GM12878 (cell line): ENCODE measurements at regions not wholly inside any gene's neighbourhood (a gene's known extent, or its start where the extent isn't known, plus 50 kb on each side); places are given as distances from the start of the nearest gene placed in this dataset.

ENCODE experiments used
- ATAC-seq: fragments of 200-7000 bp; cut with Tn5 transposase; 3 replicates; pipeline ENCODE4 v1.9.1; 2020; ENCODE audit warnings: mild to moderate bottlenecking, moderate library complexity
- BruUV-seq: library from RNA; stranded (reverse); fragments of 400-500 nt; replicated peaks from 2 replicates; lab custom pipeline; 2021; lab: Mats Ljungman, UMichigan
- CTCF ChIA-PET: fragments of 300-600 bp; sonication (Branson Sonifier 250); formaldehyde crosslinking; extraction: SDS; loops from one replicate; lab custom pipeline; 2021; ENCODE audit warnings: inconsistent platforms; lab: Yijun Ruan, JAX
- POLR2A ChIA-PET: fragments of 350-600 bp; formaldehyde crosslinking; extraction: SDS; loops from one replicate; lab custom pipeline; 2021; ENCODE audit warnings: inconsistent platforms; lab: Charles Lee
- RAD21 ChIA-PET: fragments of 300-600 bp; sonication (Branson Sonifier 250); formaldehyde crosslinking; loops from one replicate; lab custom pipeline; 2023; ENCODE audit warnings: antibody characterized with exemption; ENCODE audit not compliant: unreplicated experiment; lab: Charles Lee
- SMC1A ChIA-PET: fragments of 300-600 bp; sonication (Branson Sonifier 250); formaldehyde crosslinking; loops from one replicate; lab custom pipeline; 2023; ENCODE audit not compliant: unreplicated experiment, uncharacterized antibody; lab: Charles Lee
- DNase-seq: peaks from one replicate; pipeline ENCODE4 v3.0.0-alpha.2; 2011; ENCODE audit warnings: low read depth, low spot score
- FAIRE-seq: peaks from 3 replicates; lab custom pipeline; 2011; peaks lifted over from hg19 to GRCh38; lab: Jason Lieb, UNC
- H2AFZ ChIP-seq: 2 replicates; pipeline ENCODE4 v1.6.0; 2011; ENCODE audit warnings: low read depth, low read length, control low read depth; ENCODE audit not compliant: control insufficient read depth
- H3K27ac ChIP-seq: 2 replicates; pipeline ENCODE4 v1.5.1; 2011; ENCODE audit warnings: control low read depth; ENCODE audit not compliant: control insufficient read depth, insufficient read depth
- H3K27me3 ChIP-seq, 2 experiments: replicated peaks in 1 of 2; 2 replicates each; pipeline versions ENCODE4 v1.6.0 to v1.6.1; 2011; ENCODE audit warnings: low read length in 1 of 2; ENCODE audit not compliant: control insufficient read depth in 2 of 2, insufficient read depth in 2 of 2
- H3K36me3 ChIP-seq, 2 experiments: 2 replicates each; pipeline ENCODE4 v1.5.1; 2011; ENCODE audit warnings: low read length in 1 of 2; ENCODE audit not compliant: control insufficient read depth in 2 of 2, insufficient read depth in 2 of 2
- H3K4me1 ChIP-seq: 2 replicates; pipeline ENCODE4 v1.6.1; 2011; ENCODE audit warnings: mild to moderate bottlenecking, low read length, moderate library complexity, mixed read lengths; ENCODE audit not compliant: control insufficient read depth, insufficient read depth
- H3K4me2 ChIP-seq: 2 replicates; pipeline ENCODE4 v1.6.0; 2011; ENCODE audit warnings: control low read depth; ENCODE audit not compliant: control insufficient read depth, insufficient read depth
- H3K4me3 ChIP-seq: fragments of 200-600 bp; sonication (generic); 2 replicates; pipeline ENCODE4 v1.5.1; 2016
- H3K79me2 ChIP-seq: 2 replicates; pipeline ENCODE4 v1.6.0; 2011; ENCODE audit warnings: low read length; ENCODE audit not compliant: control insufficient read depth, insufficient read depth
- H3K9ac ChIP-seq: 2 replicates; pipeline ENCODE4 v1.8.0; 2011; ENCODE audit warnings: low read length, control low read depth, mixed read lengths; ENCODE audit not compliant: control insufficient read depth, insufficient read depth
- H3K9me3 ChIP-seq: replicated peaks from 3 replicates; pipeline ENCODE4 v1.5.1; 2011; ENCODE audit warnings: mild to moderate bottlenecking, low read length; ENCODE audit not compliant: control insufficient read depth, insufficient read depth
- H4K20me1 ChIP-seq: 2 replicates; pipeline ENCODE4 v1.6.0; 2011; ENCODE audit not compliant: control insufficient read depth, insufficient read depth
- BHLHE40 ChIP-seq, 2 experiments: fragments of 450-650 bp in 1 of 2; IDR thresholded peaks; 2 replicates each; pipeline ENCODE4 v1.6.1; 2011 to 2017; ENCODE audit warnings: low read depth in 2 of 2, borderline replicate concordance in 1 of 2, improper control_type of control experiment in 1 of 2, low read length in 1 of 2, mild to moderate bottlenecking in 1 of 2
- CBFB ChIP-seq: IDR thresholded peaks from 2 replicates; pipeline ENCODE4 v1.6.1; 2016; ENCODE audit warnings: antibody characterized with exemption, low read depth
- CHD4 ChIP-seq: fragments of 200-600 bp; sonication (generic); IDR thresholded peaks from 2 replicates; pipeline ENCODE4 v1.6.1; 2016; ENCODE audit warnings: mild to moderate bottlenecking
- FOXK2 ChIP-seq: fragments of 450-650 bp; IDR thresholded peaks from 2 replicates; pipeline ENCODE4 v1.6.1; 2017; ENCODE audit warnings: mild to moderate bottlenecking, moderate library complexity
- IKZF2 ChIP-seq, 2 experiments: fragments of 450-650 bp; IDR thresholded peaks; 2 replicates each; pipeline ENCODE4 v1.6.1; 2017; ENCODE audit warnings: mild to moderate bottlenecking in 2 of 2, moderate library complexity in 2 of 2
- IRF4 ChIP-seq: IDR thresholded peaks from 2 replicates; pipeline ENCODE4 v1.6.1; 2011; ENCODE audit warnings: low read depth, low read length
- NR2F1 ChIP-seq: fragments of 450-650 bp; conservative IDR thresholded peaks from 2 replicates; pipeline ENCODE4 v1.6.1; 2017; ENCODE audit warnings: mild to moderate bottlenecking
- POU2F2 ChIP-seq: IDR thresholded peaks from 3 replicates; pipeline ENCODE4 v1.6.1; 2011; ENCODE audit warnings: low read depth, mild to moderate bottlenecking, low read length, borderline replicate concordance
- RUNX3 ChIP-seq: IDR thresholded peaks from 2 replicates; pipeline ENCODE4 v1.6.1; 2012; ENCODE audit warnings: low read length, inconsistent platforms
- SRF ChIP-seq, 2 experiments: IDR thresholded peaks; 2 replicates each; pipeline ENCODE4 v1.6.1; 2011; ENCODE audit warnings: low read depth in 2 of 2, low read length in 2 of 2, mild to moderate bottlenecking in 1 of 2, moderate library complexity in 1 of 2
- TCF7 ChIP-seq: IDR thresholded peaks from 2 replicates; pipeline ENCODE4 v1.6.1; 2014; ENCODE audit warnings: antibody characterized with exemption, borderline replicate concordance
- ZBED1 ChIP-seq: IDR thresholded peaks from 2 replicates; pipeline ENCODE4 v1.6.1; 2016; ENCODE audit warnings: borderline replicate concordance
- ZBTB11 ChIP-seq: fragments of 450-650 bp; formaldehyde crosslinking; IDR thresholded peaks from 2 replicates; pipeline ENCODE4 v1.5.0; 2022; ENCODE audit warnings: mild to moderate bottlenecking, missing genetic modification characterization
- WGBS: methylation state at CpG from one replicate; pipeline ENCODE4 v1.1.6; 2016; ENCODE audit warnings: low lambda C conversion rate; ENCODE audit not compliant: insufficient replicate concordance, insufficient coverage; ENCODE audit errors: missing lambda C conversion rate; 5-methylcytosine and 5-hydroxymethylcytosine counted together
- in situ Hi-C: fragments of 300-500 bp; cut with MboI; formaldehyde crosslinking; loops from 9 replicates; pipeline ENCODE4 v1.14.3; 2018; ENCODE audit warnings: mixed read lengths
- intact Hi-C: fragments of 100-400 bp; cut with micrococcal nuclease; formaldehyde crosslinking; loops from one replicate; pipeline ENCODE4 v1.14.2; 2022; ENCODE audit not compliant: unreplicated experiment
- TF ChIP-seq, protein P1 (sequence below): fragments of 450-650 bp; IDR thresholded peaks from 2 replicates; pipeline ENCODE4 v1.6.1; 2017; ENCODE audit warnings: mild to moderate bottlenecking, low read depth, inconsistent platforms; ENCODE audit not compliant: poor library complexity, severe bottlenecking
- TF ChIP-seq, protein P2 (sequence below): fragments of 450-650 bp; IDR thresholded peaks from 2 replicates; pipeline ENCODE4 v1.6.1; 2018; ENCODE audit warnings: borderline replicate concordance, mild to moderate bottlenecking; ENCODE audit not compliant: partially characterized antibody

DNA sequence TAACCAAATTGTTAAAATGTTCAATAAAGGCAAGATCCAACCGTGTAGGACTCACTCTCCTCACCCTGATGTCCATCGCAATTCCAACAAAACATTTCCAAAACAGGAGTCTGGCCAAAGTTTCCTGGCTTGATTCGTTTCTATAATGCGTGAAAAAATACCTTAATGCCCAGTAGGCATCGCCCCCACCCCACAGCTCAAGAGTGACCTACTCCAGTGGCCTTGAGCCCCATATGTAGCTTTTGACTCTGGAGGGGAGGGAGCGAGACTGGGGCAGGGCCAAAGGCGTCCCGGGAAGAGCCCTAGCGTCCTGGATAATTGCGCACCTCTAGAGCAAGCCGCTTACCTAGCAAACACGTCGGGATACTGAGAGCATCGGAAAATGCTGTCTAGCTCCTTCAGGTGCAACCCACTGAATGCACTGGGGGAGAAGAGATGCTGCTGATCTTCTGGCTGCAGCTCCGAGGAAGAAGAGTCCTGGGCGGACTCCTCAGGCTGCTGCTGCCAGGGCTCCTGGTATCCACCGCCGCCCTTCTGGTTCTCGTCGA, 55.6 kb upstream of the NKAP start (continued):
- TF ChIP-seq FOXK2: no peak
- TF ChIP-seq ZBTB11 (CRISPR knock-in tag): no peak
- no peak for TF ChIP-seq RUNX3
- no peak for TF ChIP-seq CHD4

- no peak for DNase-seq
- no peak for FAIRE-seq
- no peak overlapping the region for H2AFZ ChIP-seq
- CTCF ChIA-PET: interaction anchor here (0.7 to 1.5 kb wide), 4 partner anchors 17 to 616 kb away, joined by 3 to 4 read pairs (median 3); no protein-coding TSS in a partner anchor
- H3K9ac ChIP-seq: no peak overlapping the region
- no peak overlapping the region for H3K4me2 ChIP-seq
- SMC1A ChIA-PET: interaction anchor here (0.7 to 1.0 kb wide), 3 partner anchors 17 to 216 kb away, joined by 3 read pairs; no protein-coding TSS in a partner anchor
- H3K79me2 ChIP-seq: no peaks in the 10 kb centered on the region
- no peaks in the 10 kb centered on the region for H3K4me1 ChIP-seq
- no peak overlapping the region for H3K4me3 ChIP-seq
- H4K20me1 ChIP-seq: no peaks in the 10 kb centered on the region
- H3K9me3 ChIP-seq: no peaks in the 10 kb centered on the region; the same call in 2 of the 3 replicates
- ATAC-seq: no peak
- no TSS peak for BruUV-seq
- in situ Hi-C loops (loop anchor here (25.0 kb wide), 1 partner anchor 140 kb away; no protein-coding TSS in a partner anchor), intact Hi-C loops (no loop called here)
- 0% methylated on average over 4 of the region's 4 CpGs for WGBS
- no peak overlapping the region for H3K27ac ChIP-seq
- RAD21 ChIA-PET: no interaction called here
- H3K36me3 ChIP-seq: no peaks in the 10 kb centered on the region
- POLR2A ChIA-PET: no interaction called here
- peaks cover 7 to 16% of the 10 kb centered on the region in 2 experiments for H3K27me3 ChIP-seq
- TF ChIP-seq IKZF2 (IDR thresholded peaks at IDR 0.05) (no peak), IRF4 (no peak), BHLHE40 (IDR thresholded peaks at IDR 0.05; ENCODE audit: borderline replicate concordance in 1 of 2, low read depth in 2 of 2, low read length in 1 of 2) (no peak), ZBED1 (no peak), NR2F1 (no peak), TCF7 (no peak), CBFB (no peak), POU2F2 (no peak), SRF (IDR thresholded peaks at IDR 0.05; ENCODE audit: low read depth in 2 of 2, low read length in 2 of 2) (no peak)
- TF ChIP-seq, protein P1, sequence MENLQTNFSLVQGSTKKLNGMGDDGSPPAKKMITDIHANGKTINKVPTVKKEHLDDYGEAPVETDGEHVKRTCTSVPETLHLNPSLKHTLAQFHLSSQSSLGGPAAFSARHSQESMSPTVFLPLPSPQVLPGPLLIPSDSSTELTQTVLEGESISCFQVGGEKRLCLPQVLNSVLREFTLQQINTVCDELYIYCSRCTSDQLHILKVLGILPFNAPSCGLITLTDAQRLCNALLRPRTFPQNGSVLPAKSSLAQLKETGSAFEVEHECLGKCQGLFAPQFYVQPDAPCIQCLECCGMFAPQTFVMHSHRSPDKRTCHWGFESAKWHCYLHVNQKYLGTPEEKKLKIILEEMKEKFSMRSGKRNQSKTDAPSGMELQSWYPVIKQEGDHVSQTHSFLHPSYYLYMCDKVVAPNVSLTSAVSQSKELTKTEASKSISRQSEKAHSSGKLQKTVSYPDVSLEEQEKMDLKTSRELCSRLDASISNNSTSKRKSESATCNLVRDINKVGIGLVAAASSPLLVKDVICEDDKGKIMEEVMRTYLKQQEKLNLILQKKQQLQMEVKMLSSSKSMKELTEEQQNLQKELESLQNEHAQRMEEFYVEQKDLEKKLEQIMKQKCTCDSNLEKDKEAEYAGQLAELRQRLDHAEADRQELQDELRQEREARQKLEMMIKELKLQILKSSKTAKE: no peak
- TF ChIP-seq, protein P2, sequence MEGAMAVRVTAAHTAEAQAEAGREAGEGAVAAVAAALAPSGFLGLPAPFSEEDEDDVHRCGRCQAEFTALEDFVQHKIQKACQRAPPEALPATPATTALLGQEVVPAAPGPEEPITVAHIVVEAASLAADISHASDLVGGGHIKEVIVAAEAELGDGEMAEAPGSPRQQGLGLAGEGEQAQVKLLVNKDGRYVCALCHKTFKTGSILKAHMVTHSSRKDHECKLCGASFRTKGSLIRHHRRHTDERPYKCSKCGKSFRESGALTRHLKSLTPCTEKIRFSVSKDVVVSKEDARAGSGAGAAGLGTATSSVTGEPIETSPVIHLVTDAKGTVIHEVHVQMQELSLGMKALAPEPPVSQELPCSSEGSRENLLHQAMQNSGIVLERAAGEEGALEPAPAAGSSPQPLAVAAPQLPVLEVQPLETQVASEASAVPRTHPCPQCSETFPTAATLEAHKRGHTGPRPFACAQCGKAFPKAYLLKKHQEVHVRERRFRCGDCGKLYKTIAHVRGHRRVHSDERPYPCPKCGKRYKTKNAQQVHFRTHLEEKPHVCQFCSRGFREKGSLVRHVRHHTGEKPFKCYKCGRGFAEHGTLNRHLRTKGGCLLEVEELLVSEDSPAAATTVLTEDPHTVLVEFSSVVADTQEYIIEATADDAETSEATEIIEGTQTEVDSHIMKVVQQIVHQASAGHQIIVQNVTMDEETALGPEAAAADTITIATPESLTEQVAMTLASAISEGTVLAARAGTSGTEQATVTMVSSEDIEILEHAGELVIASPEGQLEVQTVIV: no peak
Measured at GRCh38 chrX:119997570-119997969, 54.0 kb upstream of the NKAP start.
